ENCODE measurements at regions not wholly inside any gene's neighbourhood (a gene's known extent, or its start where the extent isn't known, plus 50 kb on each side); places are given as distances from the start of the nearest gene placed in this dataset.

DNA sequence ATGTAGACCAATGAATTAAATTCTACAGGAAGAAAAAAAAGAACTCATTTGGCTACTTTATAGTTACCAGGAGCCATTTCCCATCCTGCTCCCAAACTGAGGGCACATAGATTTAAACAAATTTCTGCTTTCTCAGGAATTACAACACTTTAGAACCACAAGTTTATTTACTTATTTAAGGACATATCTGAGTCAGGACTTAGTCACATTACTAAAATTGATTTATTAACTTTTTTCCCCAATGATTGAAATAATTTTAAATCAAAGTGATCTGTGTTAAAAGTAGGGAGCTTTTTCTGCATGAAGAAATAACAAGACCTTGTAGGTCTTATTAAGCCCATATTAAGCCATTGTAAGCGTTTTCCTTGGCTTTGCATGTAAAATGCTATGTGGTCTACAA lies 291.0 kb upstream of the HAND2 start:
- TF ChIP-seq POLR2AphosphoS5 (IDR thresholded peaks at IDR 0.05; ENCODE audit: control insufficient read depth, insufficient read depth, low read depth, low read length): no peak
- TF ChIP-seq FOXJ3 (CRISPR knock-in tag; IDR thresholded peaks at IDR 0.05): no peak
- no peak for TF ChIP-seq EP300 (IDR thresholded peaks at IDR 0.05; ENCODE audit: low read length)
- TF ChIP-seq, protein P1, sequence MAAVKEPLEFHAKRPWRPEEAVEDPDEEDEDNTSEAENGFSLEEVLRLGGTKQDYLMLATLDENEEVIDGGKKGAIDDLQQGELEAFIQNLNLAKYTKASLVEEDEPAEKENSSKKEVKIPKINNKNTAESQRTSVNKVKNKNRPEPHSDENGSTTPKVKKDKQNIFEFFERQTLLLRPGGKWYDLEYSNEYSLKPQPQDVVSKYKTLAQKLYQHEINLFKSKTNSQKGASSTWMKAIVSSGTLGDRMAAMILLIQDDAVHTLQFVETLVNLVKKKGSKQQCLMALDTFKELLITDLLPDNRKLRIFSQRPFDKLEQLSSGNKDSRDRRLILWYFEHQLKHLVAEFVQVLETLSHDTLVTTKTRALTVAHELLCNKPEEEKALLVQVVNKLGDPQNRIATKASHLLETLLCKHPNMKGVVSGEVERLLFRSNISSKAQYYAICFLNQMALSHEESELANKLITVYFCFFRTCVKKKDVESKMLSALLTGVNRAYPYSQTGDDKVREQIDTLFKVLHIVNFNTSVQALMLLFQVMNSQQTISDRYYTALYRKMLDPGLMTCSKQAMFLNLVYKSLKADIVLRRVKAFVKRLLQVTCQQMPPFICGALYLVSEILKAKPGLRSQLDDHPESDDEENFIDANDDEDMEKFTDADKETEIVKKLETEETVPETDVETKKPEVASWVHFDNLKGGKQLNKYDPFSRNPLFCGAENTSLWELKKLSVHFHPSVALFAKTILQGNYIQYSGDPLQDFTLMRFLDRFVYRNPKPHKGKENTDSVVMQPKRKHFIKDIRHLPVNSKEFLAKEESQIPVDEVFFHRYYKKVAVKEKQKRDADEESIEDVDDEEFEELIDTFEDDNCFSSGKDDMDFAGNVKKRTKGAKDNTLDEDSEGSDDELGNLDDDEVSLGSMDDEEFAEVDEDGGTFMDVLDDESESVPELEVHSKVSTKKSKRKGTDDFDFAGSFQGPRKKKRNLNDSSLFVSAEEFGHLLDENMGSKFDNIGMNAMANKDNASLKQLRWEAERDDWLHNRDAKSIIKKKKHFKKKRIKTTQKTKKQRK (IDR thresholded peaks at IDR 0.05; ENCODE audit: borderline replicate concordance, low read depth, low read length): no peak
- no peak for TF ChIP-seq ARNT (IDR thresholded peaks at IDR 0.05)
- no peak for TF ChIP-seq RFX5 (IDR thresholded peaks at IDR 0.05; ENCODE audit: low read depth, low read length)

Data from K562 (cell line).